ENCODE measurements at regions not wholly inside any gene's neighbourhood (a gene's known extent, or its start where the extent isn't known, plus 50 kb on each side); places are given as distances from the start of the nearest gene placed in this dataset.
A peak's percentile ranks its signal among the peaks of the same experiment; 100 is the strongest.

GRCh38 chr6:122524056-122524455 lies 52.4 kb upstream of the SERINC1 start:
- Histone ChIP-seq H4K20me1 (ENCODE audit: insufficient read depth, low read length) (no peaks in the 10 kb centered on the region), H3K36me3 (ENCODE audit: insufficient read depth, low read length) (no peaks in the 10 kb centered on the region), H3K4me1 (ENCODE audit: insufficient read depth, low read length) (no peaks in the 10 kb centered on the region), H3K27ac (ENCODE audit: low read depth, low read length) (no peak overlapping the region), H3K4me2 (ENCODE audit: low read length) (no peak overlapping the region), H3K4me3 (ENCODE audit: insufficient read depth, low read depth, low read length) (no peak overlapping the region), H3K9me3 (ENCODE audit: insufficient read depth, low read depth, low read length) (no peaks in the 10 kb centered on the region), H2AFZ (ENCODE audit: low read depth, low read length) (no peak overlapping the region), H3K9ac (ENCODE audit: low read length) (no peak overlapping the region), H3K79me2 (ENCODE audit: insufficient read depth, low read length) (no peaks in the 10 kb centered on the region), H3K27me3 (ENCODE audit: insufficient read depth, low read length) (no peaks in the 10 kb centered on the region)
- DNase-seq (ENCODE audit: low read depth) (no peak), FAIRE-seq (no peak)
- Mint-ChIP-seq H3K9me3 (ENCODE audit: unreplicated experiment) (peaks cover 12% of the 10 kb centered on the region), H3K4me3 (ENCODE audit: unreplicated experiment) (no peak overlapping the region), H3K4me1 (ENCODE audit: low read depth, unreplicated experiment) (no peaks in the 10 kb centered on the region), H3K36me3 (ENCODE audit: low read depth, unreplicated experiment) (peaks cover 26% of the 10 kb centered on the region), H3K27ac (ENCODE audit: unreplicated experiment) (no peak overlapping the region), H3K27me3 (ENCODE audit: low read depth, unreplicated experiment) (no peaks in the 10 kb centered on the region)
- no peak for TF ChIP-seq EZH2 (IDR thresholded peaks at IDR 0.05; ENCODE audit: insufficient read depth, low read length)
- TF ChIP-seq CTCF (IDR thresholded peaks at IDR 0.05; ENCODE audit: insufficient read depth, low read depth, low read length) = no peak

- Histone ChIP-seq H4K20me1 (ENCODE audit: insufficient read depth, low read length) (no peaks in the 10 kb centered on the region), H2AFZ (ENCODE audit: low read depth, low read length) (no peak overlapping the region), H3K79me2 (ENCODE audit: insufficient read depth, low read length) (no peaks in the 10 kb centered on the region), H3K4me2 (ENCODE audit: low read length) (no peak overlapping the region), H3K9ac (ENCODE audit: low read length) (no peak overlapping the region), H3K9me3 (ENCODE audit: insufficient read depth, low read depth, low read length) (no peaks in the 10 kb centered on the region), H3K27me3 (ENCODE audit: insufficient read depth, low read length) (peaks cover 5% of the 10 kb centered on the region), H3K4me1 (ENCODE audit: insufficient read depth, low read length) (no peaks in the 10 kb centered on the region), H3K27ac (ENCODE audit: low read depth, low read length) (no peak overlapping the region), H3K36me3 (ENCODE audit: insufficient read depth, low read length) (no peaks in the 10 kb centered on the region), H3K4me3 (ENCODE audit: insufficient read depth, low read depth, low read length) (no peak overlapping the region)
- peaks cover 3% of the 10 kb centered on the region for H3K9me3 Mint-ChIP-seq (ENCODE audit: unreplicated experiment)
- H3K27ac Mint-ChIP-seq (ENCODE audit: unreplicated experiment) = no peak overlapping the region
- DNase-seq (ENCODE audit: low read depth) (peak; percentile 34), FAIRE-seq (no peak)
- TF ChIP-seq EZH2 (IDR thresholded peaks at IDR 0.05; ENCODE audit: insufficient read depth, low read length) = no peak
- peak; percentile 92 for TF ChIP-seq CTCF (IDR thresholded peaks at IDR 0.05; ENCODE audit: insufficient read depth, low read depth, low read length)
- H3K27me3 Mint-ChIP-seq (ENCODE audit: low read depth, unreplicated experiment) = no peaks in the 10 kb centered on the region
- H3K4me3 Mint-ChIP-seq (ENCODE audit: unreplicated experiment) = no peak overlapping the region
- peaks cover 8% of the 10 kb centered on the region for H3K4me1 Mint-ChIP-seq (ENCODE audit: low read depth, unreplicated experiment)
- peaks cover 2% of the 10 kb centered on the region for H3K36me3 Mint-ChIP-seq (ENCODE audit: low read depth, unreplicated experiment)
Measured at GRCh38 chr6:122530440-122531046, 58.9 kb upstream of the SERINC1 start.

GRCh38 chr6:122548281-122548680 lies 61.9 kb upstream of the PKIB start:
- Mint-ChIP-seq H3K9me3 (ENCODE audit: unreplicated experiment) (peaks cover 2% of the 10 kb centered on the region), H3K36me3 (ENCODE audit: low read depth, unreplicated experiment) (peaks cover 14% of the 10 kb centered on the region), H3K4me3 (ENCODE audit: unreplicated experiment) (no peak overlapping the region), H3K4me1 (ENCODE audit: low read depth, unreplicated experiment) (no peaks in the 10 kb centered on the region), H3K27ac (ENCODE audit: unreplicated experiment) (no peak overlapping the region), H3K27me3 (ENCODE audit: low read depth, unreplicated experiment) (no peaks in the 10 kb centered on the region)
- Histone ChIP-seq H3K36me3 (ENCODE audit: insufficient read depth, low read length) (no peaks in the 10 kb centered on the region), H3K79me2 (ENCODE audit: insufficient read depth, low read length) (no peaks in the 10 kb centered on the region), H4K20me1 (ENCODE audit: insufficient read depth, low read length) (no peaks in the 10 kb centered on the region), H3K4me1 (ENCODE audit: insufficient read depth, low read length) (no peaks in the 10 kb centered on the region), H2AFZ (ENCODE audit: low read depth, low read length) (no peak overlapping the region), H3K4me2 (ENCODE audit: low read length) (no peak overlapping the region), H3K27me3 (ENCODE audit: insufficient read depth, low read length) (no peaks in the 10 kb centered on the region), H3K9ac (ENCODE audit: low read length) (no peak overlapping the region), H3K27ac (ENCODE audit: low read depth, low read length) (no peak overlapping the region), H3K4me3 (ENCODE audit: insufficient read depth, low read depth, low read length) (no peak overlapping the region), H3K9me3 (ENCODE audit: insufficient read depth, low read depth, low read length) (no peaks in the 10 kb centered on the region)
- FAIRE-seq (no peak), DNase-seq (ENCODE audit: low read depth) (no peak)
- no peak for TF ChIP-seq CTCF (IDR thresholded peaks at IDR 0.05; ENCODE audit: insufficient read depth, low read depth, low read length)
- no peak for TF ChIP-seq EZH2 (IDR thresholded peaks at IDR 0.05; ENCODE audit: insufficient read depth, low read length)
